ENCODE measurements at regions not wholly inside any gene's neighbourhood (a gene's known extent, or its start where the extent isn't known, plus 50 kb on each side); places are given as distances from the start of the nearest gene placed in this dataset.
"Not testable (repeated sequence)": the region's sequence is repeated elsewhere in the genome, so short reads cannot be mapped to it uniquely, and the experiment has no call there.

DNA sequence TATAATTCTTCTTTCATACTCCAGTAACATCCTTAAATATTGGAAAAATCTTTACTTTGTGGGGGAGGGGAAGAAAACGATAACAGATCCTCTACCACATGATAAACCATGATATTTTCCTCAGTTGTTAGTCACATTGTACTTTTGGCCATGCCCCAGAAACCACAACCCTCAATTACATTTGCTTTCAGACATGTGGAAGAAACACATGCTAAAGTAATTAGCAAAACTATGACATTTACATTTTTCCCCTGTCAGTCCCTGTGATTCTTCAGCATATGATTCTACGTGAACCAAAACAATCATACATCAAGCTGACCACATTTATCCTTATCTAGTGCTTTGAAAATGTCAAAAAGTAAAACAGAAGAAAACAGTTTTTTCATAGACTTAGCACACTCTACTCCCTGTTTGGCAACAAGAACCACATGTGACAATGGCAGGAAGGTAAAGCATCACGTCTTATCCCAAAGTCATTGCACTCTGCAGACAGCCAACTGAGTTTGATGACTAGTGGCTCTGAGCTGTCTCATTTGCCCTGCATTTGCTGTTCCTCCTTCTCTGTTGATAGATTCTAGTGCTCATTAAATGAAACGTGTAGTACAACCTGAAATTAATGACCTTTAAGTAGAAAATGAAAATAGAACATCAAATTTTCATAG is 505.8 kb upstream of the MARCKS start:
- DNase-seq (ENCODE audit: low spot score), result no peak

DNA sequence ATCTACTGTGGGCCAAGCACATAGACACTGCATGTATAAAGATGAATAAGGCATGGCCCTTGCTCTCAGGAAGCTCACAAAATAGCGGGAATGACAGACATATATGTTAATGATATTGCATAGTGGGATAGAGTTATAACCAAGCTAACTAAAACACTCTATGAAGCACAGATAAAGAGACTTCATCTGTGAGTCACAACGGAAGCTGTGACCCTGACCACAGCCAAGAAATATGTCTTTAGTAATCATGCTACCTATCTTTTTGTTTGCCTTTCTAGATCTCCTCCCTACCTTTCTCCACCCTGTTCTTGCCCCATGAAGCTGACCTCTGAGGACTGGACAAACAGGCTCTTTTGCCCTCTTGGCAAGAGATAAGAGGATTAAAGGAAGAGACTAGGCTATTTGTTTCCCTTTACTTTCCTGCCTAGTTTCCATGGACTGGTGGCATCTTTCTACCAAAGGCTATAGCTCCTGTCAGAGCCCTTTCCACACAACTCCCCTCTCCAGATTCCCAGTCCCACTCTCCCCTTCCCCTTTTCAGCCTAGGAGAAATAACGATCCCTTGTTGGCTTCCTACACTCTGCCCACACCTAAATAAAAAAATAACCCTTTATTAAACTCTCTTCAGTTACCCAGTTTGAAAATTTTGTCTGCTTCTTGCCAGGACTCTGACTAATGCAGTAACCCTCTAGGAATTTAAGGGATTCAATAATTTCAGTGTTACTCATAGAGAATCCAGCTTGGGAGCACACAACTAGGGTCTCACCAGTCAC is 504.9 kb upstream of the MARCKS start:
- no peak for DNase-seq (ENCODE audit: low spot score)

DNA sequence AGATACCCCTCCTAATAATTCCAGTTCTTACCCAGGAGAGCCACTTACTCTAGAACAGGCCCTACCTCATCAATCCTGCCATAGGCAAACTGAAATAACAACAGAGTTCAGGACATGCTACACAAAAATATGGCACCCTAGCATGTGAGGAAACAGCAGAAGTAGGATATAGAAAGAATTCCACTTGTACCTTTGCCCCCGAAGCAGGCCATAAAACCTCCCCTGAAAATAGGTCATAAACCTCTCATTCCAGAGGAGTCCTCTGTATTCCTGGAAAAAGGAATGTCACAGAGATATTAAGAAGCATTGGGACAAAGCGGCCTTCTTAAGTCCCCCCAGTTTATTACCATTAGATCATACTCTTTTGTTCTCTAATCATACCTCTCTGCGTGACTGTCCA is 504.3 kb upstream of the MARCKS start:
- DNase-seq (ENCODE audit: low spot score), result no peak

DNA sequence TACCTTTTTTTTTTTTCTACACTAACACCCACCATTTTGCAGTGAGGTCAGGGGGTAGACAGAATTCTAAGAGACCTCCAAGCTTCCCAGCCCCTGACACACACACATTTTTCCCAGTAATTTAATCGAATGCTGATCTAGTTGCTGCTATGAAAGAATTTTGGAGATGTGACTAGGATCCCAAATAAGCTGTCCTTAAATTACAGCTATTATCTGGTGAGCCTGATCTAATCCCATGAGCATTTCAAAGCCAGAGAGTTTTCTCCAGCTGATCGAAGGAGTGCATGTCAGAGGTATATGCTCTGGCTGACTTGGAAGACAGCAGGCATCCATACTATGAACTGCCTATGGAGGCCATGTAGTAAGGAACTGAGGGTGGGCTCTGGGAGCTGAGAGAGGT is 503.8 kb upstream of the MARCKS start:
- DNase-seq (ENCODE audit: low spot score), result no peak

DNA sequence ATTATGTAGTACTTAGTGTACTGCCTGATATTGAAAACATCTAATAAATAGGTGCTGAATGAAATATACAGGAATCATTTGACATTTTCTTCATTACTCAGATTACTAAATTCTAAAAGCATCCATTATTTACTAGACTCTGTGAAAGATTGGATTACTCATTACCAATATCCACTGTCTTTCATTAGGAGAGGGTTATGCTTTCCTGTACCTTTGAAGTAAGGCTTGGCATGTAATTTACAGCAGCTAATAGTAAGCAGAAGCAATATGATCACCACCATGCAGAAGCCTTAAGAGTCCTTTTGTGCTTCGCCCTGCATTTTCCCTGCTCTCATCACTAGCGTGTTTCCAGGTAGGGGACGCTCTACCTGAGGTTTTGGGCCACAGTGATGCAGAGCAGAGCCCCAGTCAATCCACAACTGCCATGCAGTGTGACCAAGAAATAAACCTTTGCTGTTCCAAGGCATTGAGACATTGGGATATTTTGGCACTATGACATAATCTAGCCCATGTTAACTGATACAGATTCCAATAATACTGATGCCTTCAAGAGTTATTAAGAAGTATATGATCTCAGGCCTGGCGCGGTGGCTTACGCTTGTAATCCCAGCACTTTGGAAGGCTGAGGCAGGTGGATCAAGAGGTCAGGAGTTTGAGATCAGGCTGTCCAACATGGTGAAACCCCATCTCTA is 502.8 kb upstream of the MARCKS start:
- DNase-seq (ENCODE audit: low spot score), result no peak

DNA sequence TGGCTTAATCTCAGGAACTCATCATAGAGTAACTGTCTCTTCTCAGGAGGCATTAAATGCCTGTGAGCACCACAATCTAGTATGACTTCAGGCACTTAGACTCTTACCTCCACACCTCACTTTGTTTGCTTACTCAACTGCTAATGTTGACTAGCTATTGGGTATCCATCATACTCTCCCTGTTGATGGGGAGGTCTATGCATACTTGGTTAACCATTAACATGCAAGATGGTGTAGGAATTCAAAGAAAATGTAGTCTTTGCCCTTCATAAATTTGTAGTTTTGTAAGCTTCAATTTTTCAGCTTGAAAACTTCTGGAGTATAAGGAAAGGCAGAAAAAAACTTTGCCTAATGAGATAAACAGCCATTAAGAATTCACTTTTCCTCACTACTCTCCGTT is 501.0 kb upstream of the MARCKS start:
- DNase-seq (ENCODE audit: low spot score), result no peak

DNA sequence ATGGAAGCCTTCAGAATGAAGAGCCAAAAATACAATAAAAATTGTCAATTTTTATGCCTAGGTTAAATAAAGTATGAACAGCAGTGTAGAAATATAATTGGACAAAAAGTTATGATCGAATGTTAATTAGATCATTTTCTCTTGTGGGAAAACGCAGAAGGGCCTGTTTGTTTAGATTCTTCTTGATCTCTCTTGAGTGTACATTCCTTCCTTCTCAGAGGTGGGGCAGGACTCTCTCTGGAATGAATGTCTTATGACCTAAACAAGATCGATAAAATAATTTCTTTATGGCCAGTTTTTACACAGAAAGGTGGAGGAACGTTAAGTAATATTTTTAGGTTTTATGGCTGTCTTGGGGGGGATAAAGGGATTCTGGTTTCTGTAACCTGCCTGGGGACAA is 500.1 kb upstream of the MARCKS start:
- no peak for DNase-seq (ENCODE audit: low spot score)

DNA sequence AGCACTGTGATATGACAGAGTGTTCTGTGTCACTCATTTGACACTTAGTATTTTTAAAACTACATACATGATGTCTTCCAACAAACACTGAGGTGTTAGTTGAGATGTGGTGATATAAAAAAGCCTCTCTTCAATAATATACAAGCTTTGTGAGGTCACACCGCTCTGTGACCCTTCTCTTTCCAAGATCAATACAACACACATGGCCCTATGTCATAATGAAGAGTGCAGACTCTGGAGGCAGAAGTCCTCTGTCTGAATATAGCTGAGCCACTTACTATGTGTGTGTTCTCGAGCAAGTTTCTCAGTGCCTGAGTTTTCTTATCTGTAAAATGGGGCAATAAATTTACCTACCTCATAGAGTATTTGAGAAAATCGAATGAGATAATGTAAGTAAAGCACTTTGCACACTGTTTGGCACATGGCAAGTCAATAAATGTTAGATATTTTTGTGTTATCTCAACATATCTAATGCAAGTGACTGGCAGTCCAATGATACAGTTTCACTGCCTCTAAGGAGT is 499.0 kb upstream of the MARCKS start:
- no peak for DNase-seq (ENCODE audit: low spot score)

DNA sequence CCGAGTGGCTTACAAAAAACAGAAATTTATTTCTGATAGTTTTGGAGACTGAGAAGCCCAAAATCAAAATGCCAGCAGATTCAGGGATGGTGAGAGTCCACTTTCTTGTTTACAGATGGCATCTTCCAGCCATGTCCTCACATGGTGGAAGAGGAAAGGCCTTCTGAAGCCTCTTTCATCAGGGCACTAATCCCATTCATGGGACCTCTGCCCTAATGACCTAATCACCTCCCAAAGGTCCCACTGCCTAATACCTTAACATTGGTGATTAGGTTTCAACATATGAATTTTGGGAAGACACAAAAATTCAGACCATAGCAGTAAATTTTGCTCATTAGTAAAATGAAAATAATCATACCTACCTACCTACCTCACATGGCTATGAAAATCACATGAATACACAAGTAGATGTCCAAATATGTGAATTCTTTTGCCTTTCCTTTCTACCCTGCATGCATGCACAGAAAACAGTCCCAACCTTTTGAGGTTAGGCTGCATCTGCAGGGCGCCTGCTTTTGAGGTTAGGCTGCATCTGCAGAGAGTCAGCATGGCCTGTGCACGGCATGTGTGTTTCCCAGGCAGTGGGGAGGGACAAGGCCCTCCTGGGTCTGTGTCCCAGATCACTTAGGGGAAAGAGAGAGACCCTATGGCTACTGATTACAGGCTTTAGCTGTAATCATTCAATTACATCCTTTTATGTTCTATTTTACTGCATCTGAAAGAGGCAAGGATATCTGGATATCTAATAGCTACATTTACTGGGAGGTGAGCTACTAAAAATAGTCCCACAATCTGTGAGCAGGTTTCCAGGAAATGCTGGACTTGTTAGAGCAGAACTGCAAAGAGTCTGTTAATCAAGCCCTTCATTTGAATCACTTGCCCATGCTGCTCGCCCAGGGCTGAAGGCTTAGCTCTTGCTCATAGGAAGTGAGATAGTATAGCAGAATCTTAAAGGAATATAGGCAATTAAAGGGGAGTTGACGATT is 497.7 kb upstream of the MARCKS start:
- no peak for DNase-seq (ENCODE audit: low spot score)

DNA sequence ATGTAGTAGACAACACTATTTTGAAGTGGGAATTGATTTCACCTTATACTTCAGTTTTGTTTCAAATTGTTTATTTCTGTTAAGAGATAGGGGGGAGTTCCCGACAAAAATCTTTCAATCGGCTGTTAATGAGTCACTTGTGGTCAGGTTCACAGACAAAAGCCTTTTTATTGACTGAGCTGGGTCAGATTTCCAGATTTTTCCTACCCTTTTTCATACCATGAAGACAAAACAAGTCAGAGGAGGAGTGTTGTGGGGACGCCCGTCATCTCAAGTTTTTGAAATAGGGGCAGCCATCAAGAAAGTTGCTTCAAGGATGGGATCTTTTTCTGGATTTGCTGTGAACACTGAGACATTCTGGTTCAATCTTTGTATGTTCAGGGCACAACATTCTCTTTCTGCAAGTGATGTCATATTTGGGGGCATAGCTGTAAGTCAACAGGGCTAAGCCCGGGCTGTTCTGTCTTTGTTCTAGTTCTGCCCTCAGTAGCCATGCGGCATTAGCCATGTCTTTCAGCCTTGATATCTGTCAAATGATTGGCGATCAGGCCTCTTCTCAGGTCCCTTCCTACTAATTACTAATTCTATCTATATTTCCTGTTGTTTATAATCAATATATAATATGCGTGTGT is 496.0 kb upstream of the MARCKS start:
- DNase-seq (ENCODE audit: low spot score), result no peak

DNA sequence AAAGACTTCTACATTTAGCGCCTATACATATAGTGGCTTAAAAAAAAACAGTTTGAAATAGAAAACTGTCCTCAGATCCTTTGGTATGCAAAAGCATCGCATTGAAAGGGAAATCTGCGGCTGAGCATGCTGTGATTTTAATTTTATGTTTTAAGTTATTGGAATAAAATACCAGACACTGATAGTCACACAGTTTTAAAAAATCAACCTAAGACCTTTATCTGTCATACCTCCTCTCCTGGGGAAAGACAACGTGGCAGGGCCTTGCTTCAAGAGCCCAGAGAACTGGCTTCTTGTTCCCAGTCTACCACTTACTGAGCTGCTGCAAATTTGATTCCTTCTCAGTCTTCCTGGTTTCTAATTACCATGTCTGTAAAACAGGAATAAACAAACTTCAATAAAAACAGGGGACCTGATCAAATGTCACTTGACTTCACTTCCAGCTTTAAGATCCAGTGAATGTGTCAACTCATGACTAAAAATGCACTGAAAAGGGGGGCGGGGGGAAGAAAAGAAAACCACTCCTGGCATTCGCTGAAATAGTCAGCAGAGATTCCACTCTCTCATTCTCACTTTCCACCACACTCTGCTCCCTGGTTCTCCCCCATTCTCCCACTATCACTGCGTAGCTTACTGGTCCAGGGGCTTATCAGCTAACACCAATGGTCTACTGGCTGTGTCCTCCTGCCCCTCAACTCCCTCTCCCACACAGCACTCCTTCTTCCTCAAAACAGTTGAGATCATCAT is 494.7 kb upstream of the MARCKS start:
- no peak for DNase-seq (ENCODE audit: low spot score)

DNA sequence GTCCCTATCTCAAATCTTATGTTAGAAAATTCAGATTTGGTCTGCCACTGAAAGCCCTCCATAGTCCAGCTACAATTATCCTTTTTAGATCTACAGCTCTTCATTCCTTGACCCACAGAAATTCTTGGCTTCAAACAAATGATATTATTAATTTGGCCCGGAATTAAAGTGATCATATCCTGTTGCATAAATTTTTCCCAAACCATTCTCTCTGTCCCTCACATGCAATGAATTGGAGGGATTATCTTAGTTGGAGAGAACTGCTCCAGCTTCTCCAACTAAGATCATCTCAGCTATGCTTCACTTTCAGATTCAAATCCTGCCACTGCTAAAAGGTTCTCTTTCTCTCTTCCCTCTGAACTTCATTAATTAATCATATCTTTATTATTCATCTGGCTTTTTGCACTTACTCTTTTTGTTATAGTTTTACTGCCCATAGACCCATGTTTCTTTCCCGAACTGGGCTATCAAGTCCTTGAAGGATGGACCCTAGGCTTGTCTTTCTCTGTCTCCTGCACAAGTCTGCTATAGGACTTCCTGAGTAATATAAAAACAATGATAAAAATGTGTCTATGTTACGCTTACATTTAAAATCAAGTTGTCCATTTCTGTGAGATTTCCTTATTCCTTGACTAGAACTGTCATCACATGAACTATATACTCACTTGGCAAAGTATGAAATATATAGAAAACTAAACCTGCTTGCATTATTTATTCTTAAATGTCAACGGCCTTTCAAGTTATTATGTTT is 493.9 kb upstream of the MARCKS start:
- DNase-seq (ENCODE audit: low spot score), result no peak

DNA sequence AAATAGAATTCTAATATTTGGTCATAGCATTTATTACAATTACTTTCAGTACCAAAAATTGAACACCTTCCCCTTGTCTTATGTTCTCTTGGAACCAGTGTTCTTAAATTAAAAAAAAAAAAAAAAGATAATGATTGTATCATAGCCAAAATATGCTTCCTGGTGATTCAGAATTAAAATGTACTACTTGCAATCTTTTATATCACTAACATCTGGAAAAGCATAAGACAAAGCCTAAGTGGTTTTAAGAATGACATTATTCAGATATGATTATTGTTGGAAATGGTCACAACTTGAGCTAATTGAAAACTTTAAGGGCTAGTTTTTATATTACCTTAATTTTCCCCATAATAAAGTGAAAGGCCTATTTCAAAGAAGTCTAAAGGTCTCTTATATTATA is 493.3 kb upstream of the MARCKS start:
- no peak for DNase-seq (ENCODE audit: low spot score)

DNA sequence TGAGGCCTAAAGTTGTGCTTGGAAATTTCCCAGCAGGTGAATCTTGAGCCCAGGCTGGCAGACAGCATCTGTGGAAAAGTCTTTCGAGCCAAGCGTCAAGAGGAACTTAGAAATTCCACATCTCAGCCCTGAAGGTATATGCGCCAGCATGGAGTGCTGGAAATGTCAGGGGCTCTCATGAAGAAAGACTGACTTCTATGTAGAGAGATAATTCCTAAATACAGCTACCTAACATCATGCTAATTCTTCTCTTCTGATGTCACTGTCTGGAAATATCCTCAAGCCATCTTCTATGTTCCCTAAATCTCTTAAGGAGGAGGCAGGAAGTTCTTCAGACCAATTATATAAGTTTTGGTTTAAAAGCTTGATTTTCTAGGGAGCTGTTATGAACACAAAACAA is 492.4 kb upstream of the MARCKS start:
- no peak for DNase-seq (ENCODE audit: low spot score)

DNA sequence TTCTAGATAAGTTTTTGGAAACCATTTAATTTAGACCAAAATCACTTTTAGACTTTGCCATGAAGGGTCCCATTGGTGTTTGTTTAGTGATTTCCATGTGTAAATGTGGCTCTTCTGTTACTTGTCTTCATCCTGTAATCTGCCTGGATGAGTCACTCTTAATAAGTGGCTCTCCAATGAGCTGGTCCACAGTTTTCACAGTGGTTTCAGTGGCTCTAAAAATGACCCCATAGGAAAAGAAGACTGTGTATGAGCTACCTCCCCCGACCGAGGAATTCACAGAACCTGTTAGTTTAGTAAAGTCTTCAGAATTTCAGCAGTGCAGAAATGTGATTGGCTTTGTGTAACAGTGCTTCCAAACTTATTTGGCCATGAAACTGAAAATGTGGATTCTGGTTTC is 492.0 kb upstream of the MARCKS start:
- DNase-seq (ENCODE audit: low spot score), result no peak

DNA sequence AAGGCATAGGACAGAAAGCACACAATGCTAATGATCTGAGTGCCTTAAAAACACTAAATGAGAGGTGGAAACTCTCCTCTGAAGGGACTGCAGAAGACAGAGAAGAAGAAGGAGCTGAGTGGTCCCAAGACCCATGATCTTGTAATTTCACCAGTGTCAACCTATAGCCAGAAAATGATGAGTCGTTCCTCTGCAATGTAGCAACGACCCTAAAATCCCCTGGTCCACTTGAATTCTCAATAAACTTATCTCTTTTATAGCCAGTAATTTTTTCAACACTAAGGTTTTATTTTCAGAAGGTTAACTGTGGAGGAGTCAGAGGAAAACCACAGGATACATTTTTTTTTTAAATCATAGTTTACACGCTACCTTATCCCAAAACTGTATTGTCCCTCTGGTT is 490.6 kb upstream of the MARCKS start:
- DNase-seq (ENCODE audit: low spot score), result no peak

DNA sequence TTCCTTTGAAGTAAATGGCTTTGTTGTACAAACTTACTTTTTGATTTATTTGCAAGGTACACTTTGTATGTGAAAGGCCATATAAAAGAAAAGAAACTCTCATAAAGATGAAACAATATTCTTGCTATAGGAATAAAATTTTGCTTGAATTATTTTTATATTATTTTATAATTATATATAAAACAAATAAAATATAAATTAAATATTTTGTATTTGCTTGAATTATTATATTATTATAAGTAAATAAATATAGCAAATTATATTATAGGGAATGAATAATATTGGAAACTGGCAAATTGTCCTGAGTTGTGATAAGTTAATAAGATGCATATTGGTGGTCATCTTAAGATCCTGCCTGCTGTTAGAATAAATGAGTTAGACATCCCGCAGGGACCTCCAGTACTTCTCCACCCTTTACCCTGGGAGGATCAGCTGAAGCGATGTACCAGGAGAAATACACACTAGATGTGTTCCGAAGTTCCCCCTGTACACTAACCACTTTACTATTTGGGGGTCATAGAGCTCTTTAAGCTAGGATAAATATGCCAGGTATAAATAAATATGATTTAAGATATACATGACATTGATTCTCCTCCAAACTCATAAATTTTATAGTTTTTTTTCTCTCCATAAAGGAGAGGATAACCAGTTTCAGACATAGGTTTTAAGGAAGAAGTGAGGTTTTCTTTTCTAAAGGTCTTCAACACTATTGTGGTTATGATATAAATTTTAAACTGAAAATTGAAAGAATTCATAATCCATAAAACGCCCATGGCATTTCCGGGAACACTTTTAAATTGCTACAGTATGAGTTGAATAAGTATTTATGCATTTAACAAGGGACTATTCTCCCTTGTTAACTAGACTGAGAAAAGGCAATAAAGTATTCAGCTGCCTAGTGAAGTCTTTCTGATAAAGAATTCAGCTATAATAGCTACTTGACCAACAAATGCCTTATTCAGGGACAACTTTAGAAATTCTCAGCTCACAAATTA is 486.3 kb upstream of the MARCKS start:
- DNase-seq (ENCODE audit: low spot score), result no peak

DNA sequence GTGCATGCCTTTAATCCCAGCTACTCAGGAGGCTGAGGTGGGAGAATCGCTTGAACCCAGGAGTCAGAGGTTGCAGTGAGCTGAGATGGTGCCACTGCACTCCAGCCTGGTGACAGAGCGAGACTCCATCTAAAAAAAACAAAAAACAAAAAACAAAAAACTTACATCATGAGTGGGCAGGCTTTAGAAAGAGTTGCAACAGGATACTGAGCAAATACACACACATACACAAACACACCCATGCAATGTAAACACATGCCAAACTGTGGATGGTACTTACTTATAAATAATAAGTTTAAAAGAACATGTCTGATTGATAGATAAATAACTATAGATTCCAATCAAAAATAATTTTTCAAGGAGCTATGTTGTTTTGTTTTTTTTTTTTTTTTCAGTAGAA is 481.7 kb upstream of the MARCKS start:
- DNase-seq (ENCODE audit: low spot score), result not testable (repeated sequence)
